ENCODE measurements at regions not wholly inside any gene's neighbourhood (a gene's known extent, or its start where the extent isn't known, plus 50 kb on each side); places are given as distances from the start of the nearest gene placed in this dataset.
"Not testable (repeated sequence)": the region's sequence is repeated elsewhere in the genome, so short reads cannot be mapped to it uniquely, and the experiment has no call there.

DNA sequence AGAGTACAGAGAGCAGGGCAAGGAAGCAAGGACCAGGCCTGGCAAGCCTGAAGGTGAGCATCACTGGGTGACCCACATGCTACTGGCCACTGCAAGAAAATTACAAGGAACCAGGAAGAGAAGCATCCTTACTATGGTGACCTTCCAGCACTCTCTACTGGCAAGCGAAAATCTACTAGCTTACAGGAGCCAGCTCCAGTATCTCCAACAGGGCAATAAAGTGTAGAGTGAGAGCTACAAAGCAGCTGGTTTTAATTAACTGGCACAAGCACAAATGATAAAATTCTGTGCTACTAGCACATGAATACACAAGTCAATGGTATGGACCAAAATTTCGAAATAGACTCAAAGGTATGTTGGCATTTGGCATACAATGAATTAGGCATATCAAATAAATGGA, 113.3 kb upstream of the CAST start:
- H3K4me3 ChIP-seq (ENCODE audit: low read depth, low read length) = no peak overlapping the region
- no peaks in the 10 kb centered on the region for H3K36me3 ChIP-seq (ENCODE audit: control insufficient read depth, insufficient read depth, low read length)
- CTCF ChIA-PET = interaction anchor here (0.9 to 1.1 kb wide), 2 partner anchors 14 to 20 kb away, joined by 4 to 5 read pairs; no protein-coding TSS in a partner anchor
- no peak for DNase-seq (ENCODE audit: low read depth)
- H3K27me3 ChIP-seq (ENCODE audit: control insufficient read depth, insufficient read depth, low read length) = no peaks in the 10 kb centered on the region
- POLR2A ChIA-PET = no interaction called here
- TF ChIP-seq, protein P1, sequence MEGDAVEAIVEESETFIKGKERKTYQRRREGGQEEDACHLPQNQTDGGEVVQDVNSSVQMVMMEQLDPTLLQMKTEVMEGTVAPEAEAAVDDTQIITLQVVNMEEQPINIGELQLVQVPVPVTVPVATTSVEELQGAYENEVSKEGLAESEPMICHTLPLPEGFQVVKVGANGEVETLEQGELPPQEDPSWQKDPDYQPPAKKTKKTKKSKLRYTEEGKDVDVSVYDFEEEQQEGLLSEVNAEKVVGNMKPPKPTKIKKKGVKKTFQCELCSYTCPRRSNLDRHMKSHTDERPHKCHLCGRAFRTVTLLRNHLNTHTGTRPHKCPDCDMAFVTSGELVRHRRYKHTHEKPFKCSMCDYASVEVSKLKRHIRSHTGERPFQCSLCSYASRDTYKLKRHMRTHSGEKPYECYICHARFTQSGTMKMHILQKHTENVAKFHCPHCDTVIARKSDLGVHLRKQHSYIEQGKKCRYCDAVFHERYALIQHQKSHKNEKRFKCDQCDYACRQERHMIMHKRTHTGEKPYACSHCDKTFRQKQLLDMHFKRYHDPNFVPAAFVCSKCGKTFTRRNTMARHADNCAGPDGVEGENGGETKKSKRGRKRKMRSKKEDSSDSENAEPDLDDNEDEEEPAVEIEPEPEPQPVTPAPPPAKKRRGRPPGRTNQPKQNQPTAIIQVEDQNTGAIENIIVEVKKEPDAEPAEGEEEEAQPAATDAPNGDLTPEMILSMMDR (IDR thresholded peaks at IDR 0.05; ENCODE audit: insufficient read depth, low read depth, low read length) = no peak

DNA sequence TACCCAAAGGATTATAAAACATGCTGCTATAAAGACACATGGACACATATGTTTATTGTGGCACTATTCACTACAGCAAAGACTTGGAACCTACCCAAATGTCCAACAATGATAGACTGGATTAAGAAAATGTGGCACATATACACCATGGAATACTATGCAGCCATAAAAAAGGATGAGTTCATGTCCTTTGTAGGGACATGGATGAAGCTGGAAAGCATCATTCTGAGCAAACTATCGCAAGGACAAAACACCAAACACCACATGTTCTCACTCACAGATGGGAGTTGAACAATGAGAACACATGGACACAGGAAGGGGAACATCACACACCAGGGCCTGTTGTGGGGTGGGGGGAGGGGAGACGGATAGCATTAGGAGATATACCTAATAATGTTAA, 101.3 kb upstream of the CAST start:
- H3K4me3 ChIP-seq (ENCODE audit: low read depth, low read length); H3K36me3 ChIP-seq (ENCODE audit: control insufficient read depth, insufficient read depth, low read length); DNase-seq (ENCODE audit: low read depth); H3K27me3 ChIP-seq (ENCODE audit: control insufficient read depth, insufficient read depth, low read length); CTCF ChIA-PET; POLR2A ChIA-PET: not testable (repeated sequence)

DNA sequence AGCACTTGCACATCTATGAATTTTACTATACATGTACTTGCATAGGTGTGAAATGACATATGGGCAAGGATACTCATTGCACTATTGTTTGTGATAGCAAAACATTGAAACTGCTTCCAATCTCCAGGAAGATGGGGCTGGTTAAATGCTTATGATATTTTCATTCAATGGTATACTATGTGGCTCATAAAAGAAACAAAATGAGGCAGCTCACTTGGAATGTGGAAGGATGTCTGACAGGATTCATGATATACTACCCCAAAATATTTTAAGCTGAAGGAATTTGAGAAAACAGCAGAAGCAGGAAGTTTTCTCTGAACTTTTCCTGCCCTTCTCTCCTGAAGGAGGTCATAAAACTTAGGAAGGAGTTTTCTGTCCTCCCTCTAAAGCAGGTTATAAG, 99.6 kb upstream of the CAST start:
- TF ChIP-seq, protein P1 (IDR thresholded peaks at IDR 0.05; ENCODE audit: insufficient read depth, low read depth, low read length) = no peak

DNA sequence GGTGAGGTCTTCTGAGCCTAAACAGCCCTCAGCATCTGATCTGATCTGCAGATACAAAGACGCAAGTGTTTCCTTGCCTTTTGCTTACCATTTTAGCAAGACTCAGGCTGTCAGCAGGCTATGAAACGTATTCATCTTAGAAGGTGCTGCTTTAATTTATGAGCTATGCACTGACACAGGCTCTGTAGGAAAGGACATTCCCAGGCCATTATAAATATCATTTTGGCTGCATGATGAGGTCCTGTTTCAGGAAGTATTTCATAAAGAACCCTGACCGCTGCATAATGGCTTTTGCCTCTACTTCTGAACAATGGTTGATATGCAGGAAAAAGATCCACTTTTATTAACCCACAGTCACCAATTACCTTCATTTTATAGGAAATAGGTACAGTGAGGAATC, 98.4 kb upstream of the CAST start:
- no peaks in the 10 kb centered on the region for H3K36me3 ChIP-seq (ENCODE audit: control insufficient read depth, insufficient read depth, low read length)
- ChIA-PET CTCF (interaction anchor here (1.0 to 1.3 kb wide), 2 partner anchors 13 to 74 kb away, joined by 3 to 4 read pairs; no protein-coding TSS in a partner anchor), POLR2A (no interaction called here)
- no peaks in the 10 kb centered on the region for H3K27me3 ChIP-seq (ENCODE audit: control insufficient read depth, insufficient read depth, low read length)
- no peak for DNase-seq (ENCODE audit: low read depth)
- TF ChIP-seq, protein P1 (IDR thresholded peaks at IDR 0.05; ENCODE audit: insufficient read depth, low read depth, low read length) = no peak
- no peak overlapping the region for H3K4me3 ChIP-seq (ENCODE audit: low read depth, low read length)

More for the DNA sequence above, 99.6 kb upstream of the CAST start:
- H3K27me3 ChIP-seq (ENCODE audit: control insufficient read depth, insufficient read depth, low read length) = no peaks in the 10 kb centered on the region
- no peaks in the 10 kb centered on the region for H3K36me3 ChIP-seq (ENCODE audit: control insufficient read depth, insufficient read depth, low read length)
- no peak overlapping the region for H3K4me3 ChIP-seq (ENCODE audit: low read depth, low read length)
- ChIA-PET POLR2A (no interaction called here), CTCF (interaction anchor here (0.9 kb wide), 1 partner anchor 14 kb away, joined by 5 read pairs; no protein-coding TSS in a partner anchor)
- DNase-seq (ENCODE audit: low read depth) = peak; percentile 32

DNA sequence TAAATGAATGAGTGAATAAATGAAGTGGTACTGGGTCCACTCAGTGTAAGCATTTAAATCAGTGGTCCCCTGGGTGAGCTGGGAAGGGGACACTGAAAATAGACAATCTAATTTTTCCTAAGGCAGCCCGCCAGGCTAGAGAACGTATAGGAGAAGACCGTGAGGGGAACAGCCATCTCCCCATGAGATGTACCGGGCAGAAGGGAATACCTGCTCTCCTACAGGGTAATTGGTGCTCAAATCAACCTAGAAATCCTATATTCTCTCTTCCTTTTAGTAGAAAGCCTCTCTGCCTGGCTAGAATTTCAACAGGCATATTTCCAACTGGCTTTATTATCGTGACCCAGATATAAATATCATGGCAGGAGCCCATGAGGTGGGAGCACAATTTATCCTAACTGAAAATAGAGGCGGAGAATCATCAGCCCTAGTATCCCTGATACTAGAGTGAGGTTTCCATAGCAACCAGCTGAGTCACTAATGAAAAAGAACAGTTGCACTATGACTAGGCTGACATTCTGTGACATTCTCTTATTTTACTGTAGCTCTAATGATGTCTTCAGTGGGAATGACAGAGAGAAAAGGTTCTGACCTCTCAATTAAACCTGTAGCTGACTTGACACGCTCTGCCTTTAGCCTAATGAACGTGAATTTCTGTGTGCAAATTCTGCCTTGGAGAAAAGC, 96.5 kb upstream of the CAST start:
- Histone ChIP-seq H3K27me3 (ENCODE audit: control insufficient read depth, insufficient read depth, low read length) (no peaks in the 10 kb centered on the region), H3K36me3 (ENCODE audit: control insufficient read depth, insufficient read depth, low read length) (no peaks in the 10 kb centered on the region), H3K4me3 (ENCODE audit: low read depth, low read length) (no peak overlapping the region)
- POLR2A ChIA-PET = interaction anchor here (0.5 to 0.6 kb wide), 2 partner anchors 208 to 1493 kb away, joined by 3 read pairs; no protein-coding TSS in a partner anchor
- peak; percentile 61 for DNase-seq (ENCODE audit: low read depth)
- CTCF ChIA-PET = interaction anchor here (0.9 kb wide), 1 partner anchor 36 kb away, joined by 3 read pairs; no protein-coding TSS in a partner anchor
- TF ChIP-seq, protein P1 (IDR thresholded peaks at IDR 0.05; ENCODE audit: insufficient read depth, low read depth, low read length) = no peak

All from BJ (cell line).